GM23338 (cell line): ENCODE measurements at regions not wholly inside any gene's neighbourhood (a gene's known extent, or its start where the extent isn't known, plus 50 kb on each side); places are given as distances from the start of the nearest gene placed in this dataset.

Experiments used
- ATAC-seq: fragments of 200-7000 bp; cut with Tn5 transposase; 3 replicates; pipeline ENCODE4 v1.9.1; 2020
- DNase-seq: peaks from one replicate; pipeline ENCODE4 v3.0.0-alpha.2; 2015; ENCODE audit warnings: low spot score
- H2AFZ ChIP-seq: fragments of 200-600 bp; sonication (generic); 2 replicates; pipeline ENCODE4 v1.8.0; 2016; ENCODE audit warnings: antibody characterized with exemption, mild to moderate bottlenecking, moderate library complexity
- H3F3A ChIP-seq: fragments of 200-600 bp; sonication (generic); replicated peaks from 2 replicates; pipeline ENCODE4 v1.8.0; 2017; ENCODE audit warnings: antibody characterized with exemption, mixed run types, low read depth
- H3K27ac ChIP-seq: fragments of 200-600 bp; sonication (generic); 2 replicates; pipeline ENCODE4 v1.6.1; 2016; ENCODE audit warnings: low read depth
- H3K27me3 ChIP-seq: fragments of 200-600 bp; sonication (generic); 2 replicates; pipeline ENCODE4 v1.8.0; 2016; ENCODE audit warnings: mild to moderate bottlenecking, mixed run types, moderate library complexity; ENCODE audit not compliant: insufficient read depth
- H3K36me3 ChIP-seq: fragments of 200-600 bp; sonication (generic); 2 replicates; pipeline ENCODE4 v1.8.0; 2016; ENCODE audit warnings: mild to moderate bottlenecking; ENCODE audit not compliant: insufficient read depth
- H3K4me1 ChIP-seq: fragments of 200-600 bp; sonication (generic); 2 replicates; pipeline ENCODE4 v1.8.0; 2016; ENCODE audit warnings: mild to moderate bottlenecking, moderate library complexity; ENCODE audit not compliant: insufficient read depth
- H3K4me2 ChIP-seq: fragments of 200-600 bp; sonication (generic); 2 replicates; pipeline ENCODE4 v1.7.1; 2017; ENCODE audit warnings: mixed run types
- H3K4me3 ChIP-seq: fragments of 200-600 bp; sonication (generic); 2 replicates; pipeline ENCODE4 v1.6.1; 2016; ENCODE audit warnings: mixed run types
- H3K79me2 ChIP-seq: fragments of 200-600 bp; sonication (generic); replicated peaks from 2 replicates; pipeline ENCODE4 v1.8.0; 2017; ENCODE audit warnings: mild to moderate bottlenecking; ENCODE audit not compliant: insufficient read depth
- H3K9me2 ChIP-seq: fragments of 200-600 bp; sonication (generic); 2 replicates; pipeline ENCODE4 v1.8.0; 2017; ENCODE audit not compliant: insufficient read depth
- H4K20me1 ChIP-seq: fragments of 200-600 bp; sonication (generic); replicated peaks from 2 replicates; pipeline ENCODE4 v1.8.0; 2017; ENCODE audit warnings: mild to moderate bottlenecking; ENCODE audit not compliant: insufficient read depth
- H3K27ac Mint-ChIP-seq: 2 replicates; pipeline ENCODE4 v1.8.0; 2020; ENCODE audit warnings: inconsistent platforms, mild to moderate bottlenecking, moderate library complexity, mixed read lengths
- H3K27me3 Mint-ChIP-seq: 3 replicates; pipeline ENCODE4 v1.8.0; 2022; ENCODE audit warnings: low read depth, mild to moderate bottlenecking, moderate library complexity, mixed read lengths, inconsistent platforms; ENCODE audit not compliant: insufficient read depth, poor library complexity
- H3K36me3 Mint-ChIP-seq: 3 replicates; pipeline ENCODE4 v1.8.0; 2021; ENCODE audit warnings: low read depth, mild to moderate bottlenecking, inconsistent platforms, moderate library complexity, mixed read lengths
- H3K4me1 Mint-ChIP-seq: 3 replicates; pipeline ENCODE4 v1.8.0; 2020; ENCODE audit warnings: mild to moderate bottlenecking, inconsistent platforms, mixed read lengths
- H3K4me3 Mint-ChIP-seq: 3 replicates; pipeline ENCODE4 v1.8.0; 2021; ENCODE audit warnings: moderate library complexity, mild to moderate bottlenecking, inconsistent platforms, mixed read lengths
- H3K9me3 Mint-ChIP-seq: 3 replicates; pipeline ENCODE4 v1.8.0; 2020; ENCODE audit warnings: moderate library complexity, mild to moderate bottlenecking, inconsistent platforms, mixed read lengths
- CREB1 ChIP-seq: fragments of 250-450 bp; sonication (Bioruptor Pico); IDR thresholded peaks from 2 replicates; pipeline ENCODE4 v1.5.0; 2020; ENCODE audit warnings: low read depth, mild to moderate bottlenecking, moderate library complexity
- CTCF ChIP-seq, 2 experiments: fragments of 200-600 bp in 1 of 2; sonication (generic) in 1 of 2; conservative IDR thresholded peaks; 2 replicates each; pipeline versions ENCODE4 v1.5.1 to v1.6.1; 2016 to 2017; ENCODE audit warnings: antibody characterized with exemption in 2 of 2, low read depth in 2 of 2, mild to moderate bottlenecking in 2 of 2, moderate library complexity in 1 of 2
- EZH2 ChIP-seq: fragments of 200-600 bp; sonication (generic); IDR thresholded peaks from one replicate; pipeline ENCODE4 v1.8.0; 2017; ENCODE audit warnings: antibody characterized with exemption, mild to moderate bottlenecking, low read depth; ENCODE audit not compliant: unreplicated experiment
- POLR2AphosphoS5 ChIP-seq: IDR thresholded peaks from 2 replicates; pipeline ENCODE4 v1.6.1; 2016; ENCODE audit warnings: antibody characterized with exemption, low read depth
- ZNF114 ChIP-seq: fragments of 250-450 bp; sonication (Bioruptor Pico); IDR thresholded peaks from 2 replicates; pipeline ENCODE4 v1.5.0; 2020; ENCODE audit warnings: mild to moderate bottlenecking, moderate library complexity
- ZNF462 ChIP-seq: fragments of 250-450 bp; sonication (Bioruptor Pico); IDR thresholded peaks from 2 replicates; pipeline ENCODE4 v1.5.0; 2020; ENCODE audit warnings: mild to moderate bottlenecking, moderate library complexity

- no peaks in the 10 kb centered on the region for H3K79me2 ChIP-seq
- no peaks in the 10 kb centered on the region for H3K27me3 ChIP-seq
- H3K4me2 ChIP-seq, result no peak overlapping the region
- no peaks in the 10 kb centered on the region for H3K9me2 ChIP-seq
- Mint-ChIP-seq H3K27me3 (peaks cover 14% of the 10 kb centered on the region), H3K4me3 (no peak overlapping the region), H3K9me3 (no peaks in the 10 kb centered on the region), H3K36me3 (no peaks in the 10 kb centered on the region), H3K4me1 (no peaks in the 10 kb centered on the region; the same call in 1 of the 3 replicates), H3K27ac (no peak overlapping the region)
- H3F3A ChIP-seq, result no peaks in the 10 kb centered on the region
- no peak overlapping the region for H2AFZ ChIP-seq
- no peaks in the 10 kb centered on the region; the same call in 1 of the 2 replicates for H4K20me1 ChIP-seq
- no peak overlapping the region for H3K4me3 ChIP-seq
- ATAC-seq, result peak; percentile 93
- DNase-seq, result peak; percentile 86
- no peak overlapping the region for H3K27ac ChIP-seq
- H3K4me1 ChIP-seq, result no peaks in the 10 kb centered on the region
- no peaks in the 10 kb centered on the region for H3K36me3 ChIP-seq
- TF ChIP-seq CTCF (conservative IDR thresholded peaks at IDR 0.05; ENCODE audit: low read depth in 2 of 2) (peak; percentile 74 to 82), POLR2AphosphoS5 (no peak)
Observed at GRCh38 chr20:22333885-22334545, 250.4 kb downstream of the FOXA2 start.

GRCh38 chr20:22324505-22324904, 259.9 kb downstream of the FOXA2 start:
- TF ChIP-seq EZH2 (no peak), ZNF462 (CRISPR knock-in tag) (no peak), ZNF114 (CRISPR knock-in tag) (no peak), CREB1 (CRISPR knock-in tag) (no peak)
- H3K27me3 ChIP-seq, result no peaks in the 10 kb centered on the region

More at GRCh38 chr20:22324505-22324904, 259.9 kb downstream of the FOXA2 start:
- ATAC-seq (no peak), DNase-seq (no peak)
- Histone ChIP-seq H3K4me1 (no peaks in the 10 kb centered on the region), H3K36me3 (no peaks in the 10 kb centered on the region), H3K79me2 (no peaks in the 10 kb centered on the region), H4K20me1 (no peaks in the 10 kb centered on the region), H3K27ac (no peak overlapping the region), H3F3A (no peaks in the 10 kb centered on the region), H3K4me3 (no peak overlapping the region), H2AFZ (no peak overlapping the region), H3K4me2 (no peak overlapping the region), H3K9me2 (peaks cover 3% of the 10 kb centered on the region)
- Mint-ChIP-seq H3K4me1 (no peaks in the 10 kb centered on the region), H3K36me3 (no peaks in the 10 kb centered on the region), H3K27ac (no peak overlapping the region), H3K9me3 (no peaks in the 10 kb centered on the region), H3K27me3 (no peaks in the 10 kb centered on the region), H3K4me3 (no peak overlapping the region)
